NCI-H82 treated with DMSO at 0.1 percent for 48 hours (cell line): ENCODE measurements at regions not wholly inside any gene's neighbourhood (a gene's known extent, or its start where the extent isn't known, plus 50 kb on each side); places are given as distances from the start of the nearest gene placed in this dataset.

Experiments used
- DNase-seq: peaks from one replicate; lab custom pipeline; 2025; ENCODE audit not compliant: unreplicated experiment; lab: John Stamatoyannopoulos, UW

GRCh38 chr3:182436547-182436946 is 356.8 kb upstream of the ATP11B start:
- no peak for DNase-seq

DNA sequence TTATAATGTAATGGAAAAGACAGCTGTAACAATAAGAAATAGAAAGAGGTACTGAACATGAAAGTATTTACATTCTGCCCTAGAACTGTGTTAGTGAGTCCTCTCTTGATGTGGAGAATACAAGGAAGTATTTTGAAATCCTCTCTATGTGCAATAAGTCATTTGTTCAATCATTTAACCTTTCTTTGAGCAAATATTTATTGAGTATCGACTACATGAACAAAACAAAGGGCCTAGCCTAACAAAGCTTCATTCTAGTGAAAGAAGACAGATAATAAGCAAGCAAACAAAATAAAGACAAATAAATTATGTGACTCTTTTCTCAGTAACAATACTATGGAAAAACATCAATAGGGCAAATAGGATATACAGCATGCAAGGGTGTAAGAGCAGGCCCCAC is 354.9 kb upstream of the ATP11B start:
- no peak for DNase-seq

GRCh38 chr3:182440101-182440500 is 353.2 kb upstream of the ATP11B start:
- no peak for DNase-seq

- DNase-seq: no peak
Observed at GRCh38 chr3:182445576-182445975, 347.7 kb upstream of the ATP11B start.

DNA sequence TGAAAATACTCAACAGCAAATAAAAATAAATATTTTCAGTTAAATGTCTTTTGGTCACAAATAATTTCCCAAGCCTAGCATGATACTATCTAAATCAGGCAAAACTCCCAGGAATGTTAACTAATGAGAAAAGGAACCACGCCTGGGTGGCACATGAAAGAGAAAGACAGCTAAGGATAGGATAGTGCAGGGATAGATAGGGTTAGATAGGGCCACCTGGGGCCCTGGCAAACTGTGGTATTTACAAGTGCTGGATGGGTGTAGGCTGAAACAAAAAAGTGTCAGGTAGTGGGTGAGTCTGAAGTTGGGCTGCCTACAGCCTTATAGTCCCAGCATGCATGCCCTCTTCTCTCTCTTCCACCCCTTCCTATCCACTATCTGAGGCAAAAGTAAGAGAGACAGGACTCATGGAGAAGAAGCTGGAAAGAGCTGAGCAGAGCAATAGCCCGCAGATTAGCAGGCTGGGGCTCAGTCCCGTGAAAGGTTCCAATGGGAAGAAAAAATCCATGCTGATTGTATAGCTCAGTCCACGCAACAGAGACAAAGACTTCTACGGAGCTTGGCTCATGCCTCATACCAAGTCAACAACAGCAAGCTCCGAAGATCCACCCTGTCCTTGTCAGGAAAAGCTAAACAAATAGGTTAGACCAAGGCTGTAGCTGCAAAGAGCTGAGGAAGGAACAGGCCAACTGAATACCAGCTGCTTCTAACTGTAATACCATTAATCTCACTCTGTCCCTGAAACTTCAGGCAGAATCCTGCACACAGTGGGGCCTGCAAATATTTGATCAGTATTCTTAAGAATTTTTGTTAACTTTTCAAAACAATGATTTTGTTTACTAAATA is 342.1 kb upstream of the ATP11B start:
- DNase-seq: peak; percentile 6

DNA sequence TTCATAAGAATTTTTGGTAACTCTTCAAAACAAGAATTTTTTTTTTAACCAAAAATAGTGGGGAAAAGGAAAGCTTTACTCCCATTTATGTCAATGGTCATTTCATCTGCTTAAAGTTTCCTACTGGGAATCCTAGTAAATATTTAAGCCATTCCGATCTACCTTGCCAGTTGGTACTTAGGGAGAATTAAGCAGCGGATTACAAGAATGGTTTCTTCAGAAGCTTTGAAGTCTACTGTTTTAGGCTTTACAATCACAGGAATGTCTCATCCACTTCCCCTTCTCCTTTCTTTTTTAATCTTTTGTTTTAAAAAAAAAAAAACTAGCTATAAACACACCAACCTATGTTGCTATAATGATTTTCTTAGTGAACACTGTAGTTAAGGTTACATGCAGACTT is 341.4 kb upstream of the ATP11B start:
- DNase-seq: peak; percentile 70

DNA sequence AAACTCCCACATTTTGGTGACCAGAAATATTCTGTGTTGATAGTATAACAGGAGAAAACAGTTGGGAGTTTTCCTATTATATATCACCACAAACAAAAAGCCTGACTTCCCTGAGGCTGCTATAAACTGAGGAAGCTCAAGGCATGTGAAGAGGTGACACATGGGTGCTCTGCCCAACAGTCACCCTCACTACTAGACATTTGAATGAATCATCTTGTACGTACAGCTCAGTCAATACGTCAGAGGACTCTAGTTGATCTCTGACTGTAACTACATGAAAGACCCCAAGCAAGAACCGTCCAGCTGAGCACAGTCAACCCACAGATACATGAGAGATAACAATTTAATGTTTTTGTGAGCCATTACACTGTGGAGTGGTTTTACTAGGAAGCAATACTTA is 338.3 kb upstream of the ATP11B start:
- DNase-seq: no peak

DNA sequence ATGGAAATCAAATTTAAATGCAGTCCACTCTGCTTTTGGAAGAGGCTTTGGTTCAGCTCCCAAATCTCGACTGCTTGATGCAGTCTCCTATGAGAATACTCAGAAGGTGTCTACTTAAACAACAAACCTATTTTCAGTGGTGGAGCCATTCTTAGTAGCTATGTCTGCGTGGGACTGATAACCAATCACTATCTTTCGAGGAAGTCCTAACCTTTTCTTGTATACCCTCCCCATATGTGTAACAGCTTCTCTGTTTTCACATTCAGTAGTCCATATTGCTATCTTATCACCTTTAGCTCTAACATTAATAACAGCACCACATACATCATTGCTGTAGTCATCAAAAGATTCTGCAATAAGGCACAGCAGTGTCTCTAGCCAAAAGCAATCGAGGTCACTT is 333.0 kb upstream of the ATP11B start:
- DNase-seq: no peak

- DNase-seq: no peak
Observed at GRCh38 chr3:182462152-182462551, 331.2 kb upstream of the ATP11B start.

- no peak for DNase-seq
Observed at GRCh38 chr3:182464513-182465145, 328.7 kb upstream of the ATP11B start.

GRCh38 chr3:182465301-182466185 is 327.8 kb upstream of the ATP11B start:
- no peak for DNase-seq

GRCh38 chr3:182469086-182469485 is 324.2 kb upstream of the ATP11B start:
- DNase-seq: no peak

- no peak for DNase-seq
Observed at GRCh38 chr3:182470187-182470586, 323.1 kb upstream of the ATP11B start.

- no peak for DNase-seq
Observed at GRCh38 chr3:182473191-182473710, 320.1 kb upstream of the ATP11B start.

GRCh38 chr3:182478369-182478768 is 314.9 kb upstream of the ATP11B start:
- DNase-seq: no peak

GRCh38 chr3:182479419-182480336 is 313.6 kb upstream of the ATP11B start:
- no peak for DNase-seq

DNA sequence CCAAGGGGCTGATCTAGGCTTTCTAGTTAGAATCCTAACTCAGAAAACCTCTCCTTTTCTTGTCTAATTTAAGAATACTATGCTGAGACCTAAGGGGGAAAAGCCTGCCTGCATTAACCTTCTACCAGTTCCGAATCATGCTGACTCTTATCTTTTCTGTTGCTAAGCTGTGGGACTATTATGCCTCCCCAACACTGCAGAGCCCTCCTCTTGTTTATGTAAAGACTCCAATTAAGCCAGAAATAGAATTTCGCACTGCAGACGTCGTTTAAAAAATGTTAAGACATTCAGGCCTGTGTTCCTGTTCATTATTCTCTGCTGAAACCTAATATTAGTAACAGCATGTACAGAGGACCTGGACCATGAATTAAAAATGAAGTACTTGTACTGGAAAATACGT is 310.6 kb upstream of the ATP11B start:
- DNase-seq: no peak

DNA sequence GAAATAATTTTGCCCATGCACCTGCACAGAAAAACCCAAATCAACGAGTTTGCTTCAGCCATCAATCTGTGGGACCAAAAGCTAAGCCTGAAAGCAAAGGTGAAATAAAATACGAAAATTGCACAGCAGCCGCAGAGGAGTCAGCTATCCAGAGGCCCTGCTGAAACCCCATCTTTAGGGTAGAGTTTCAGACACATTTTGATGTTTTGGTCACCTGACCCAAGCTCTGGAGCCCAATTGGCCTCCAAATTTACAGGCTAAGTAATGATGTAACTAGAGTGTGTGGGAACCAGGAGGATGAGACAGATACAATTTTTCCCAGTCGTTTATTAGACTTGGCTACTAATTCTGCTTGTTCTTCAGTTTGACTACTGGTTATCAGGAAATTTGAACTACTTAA is 308.6 kb upstream of the ATP11B start:
- DNase-seq: no peak

DNA sequence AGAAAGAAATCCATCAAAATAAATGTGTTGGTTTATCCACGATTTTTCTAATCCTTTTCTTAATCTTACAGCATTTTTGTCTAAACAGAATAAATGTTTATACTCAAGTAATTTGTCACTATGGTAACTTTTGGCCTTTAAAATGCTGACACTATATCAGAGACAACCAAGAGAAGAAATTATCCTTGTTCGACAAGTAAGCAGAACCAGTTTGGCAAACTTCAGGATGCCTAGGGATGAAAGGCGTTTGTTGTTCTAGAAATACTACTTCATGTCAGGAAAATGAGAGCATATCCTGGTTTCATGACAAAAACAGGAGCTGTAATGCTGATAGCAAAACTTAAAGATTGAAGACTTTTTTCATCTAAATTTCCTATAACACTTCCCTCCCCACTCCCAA is 308.0 kb upstream of the ATP11B start:
- no peak for DNase-seq

- DNase-seq: no peak
Observed at GRCh38 chr3:182486463-182486862, 306.8 kb upstream of the ATP11B start.
